GM06990 (cell line): ENCODE measurements at regions not wholly inside any gene's neighbourhood (a gene's known extent, or its start where the extent isn't known, plus 50 kb on each side); places are given as distances from the start of the nearest gene placed in this dataset.

Experiments
- DNase-seq: peaks from one replicate; pipeline ENCODE4 v3.0.0-alpha.2; 2011; ENCODE audit not compliant: insufficient read length; ENCODE audit errors: extremely low read depth
- H3K27me3 ChIP-seq: replicated peaks from 2 replicates; pipeline ENCODE4 v1.6.0; 2011; ENCODE audit warnings: low read length; ENCODE audit not compliant: control insufficient read depth, insufficient read depth
- H3K36me3 ChIP-seq: 2 replicates; pipeline ENCODE4 v1.5.1; 2011; ENCODE audit warnings: low read length; ENCODE audit not compliant: control insufficient read depth, insufficient read depth
- H3K4me3 ChIP-seq: replicated peaks from 2 replicates; pipeline ENCODE4 v1.5.1; 2011; ENCODE audit warnings: low read depth, mild to moderate bottlenecking, control low read depth, low read length
- TF ChIP-seq, protein P1 (sequence below): IDR thresholded peaks from 2 replicates; pipeline ENCODE4 v1.5.1; 2011; ENCODE audit warnings: low read length, control low read depth, mild to moderate bottlenecking, inconsistent platforms; ENCODE audit not compliant: insufficient read depth, poor library complexity, severe bottlenecking

GRCh38 chr2:234823196-234823876 lies 128.5 kb upstream of the SH3BP4 start:
- H3K27me3 ChIP-seq = no peaks in the 10 kb centered on the region
- H3K36me3 ChIP-seq = no peaks in the 10 kb centered on the region
- no peak for DNase-seq
- TF ChIP-seq, protein P1, sequence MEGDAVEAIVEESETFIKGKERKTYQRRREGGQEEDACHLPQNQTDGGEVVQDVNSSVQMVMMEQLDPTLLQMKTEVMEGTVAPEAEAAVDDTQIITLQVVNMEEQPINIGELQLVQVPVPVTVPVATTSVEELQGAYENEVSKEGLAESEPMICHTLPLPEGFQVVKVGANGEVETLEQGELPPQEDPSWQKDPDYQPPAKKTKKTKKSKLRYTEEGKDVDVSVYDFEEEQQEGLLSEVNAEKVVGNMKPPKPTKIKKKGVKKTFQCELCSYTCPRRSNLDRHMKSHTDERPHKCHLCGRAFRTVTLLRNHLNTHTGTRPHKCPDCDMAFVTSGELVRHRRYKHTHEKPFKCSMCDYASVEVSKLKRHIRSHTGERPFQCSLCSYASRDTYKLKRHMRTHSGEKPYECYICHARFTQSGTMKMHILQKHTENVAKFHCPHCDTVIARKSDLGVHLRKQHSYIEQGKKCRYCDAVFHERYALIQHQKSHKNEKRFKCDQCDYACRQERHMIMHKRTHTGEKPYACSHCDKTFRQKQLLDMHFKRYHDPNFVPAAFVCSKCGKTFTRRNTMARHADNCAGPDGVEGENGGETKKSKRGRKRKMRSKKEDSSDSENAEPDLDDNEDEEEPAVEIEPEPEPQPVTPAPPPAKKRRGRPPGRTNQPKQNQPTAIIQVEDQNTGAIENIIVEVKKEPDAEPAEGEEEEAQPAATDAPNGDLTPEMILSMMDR = no peak
- no peak overlapping the region for H3K4me3 ChIP-seq

DNA sequence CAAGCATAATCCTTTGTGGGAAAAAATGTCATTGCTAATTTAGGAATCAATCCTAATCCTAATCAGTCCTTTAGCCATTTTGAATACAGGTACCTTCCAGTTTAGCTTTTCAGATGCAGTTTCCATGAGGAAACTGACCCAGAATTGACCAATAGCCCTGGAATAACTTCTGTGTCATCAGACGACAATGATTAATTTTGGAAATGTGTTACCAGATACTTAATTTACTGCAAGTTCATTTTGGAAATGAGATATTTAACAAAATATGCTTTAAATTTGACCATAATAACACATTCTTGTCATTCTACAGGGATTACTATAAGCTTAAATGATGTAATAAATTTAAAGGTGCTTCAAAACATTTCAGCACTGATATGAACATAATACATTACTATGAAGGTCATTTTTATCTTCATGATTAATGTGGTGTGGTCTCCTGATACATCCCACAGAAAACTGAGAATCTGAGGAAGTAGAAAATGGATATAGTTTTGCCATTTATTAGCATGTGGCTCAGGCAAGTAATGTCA lies 129.8 kb upstream of the SH3BP4 start:
- H3K36me3 ChIP-seq = no peaks in the 10 kb centered on the region
- H3K4me3 ChIP-seq = no peak overlapping the region
- DNase-seq = no peak
- TF ChIP-seq, protein P1 = no peak
- no peaks in the 10 kb centered on the region for H3K27me3 ChIP-seq

DNA sequence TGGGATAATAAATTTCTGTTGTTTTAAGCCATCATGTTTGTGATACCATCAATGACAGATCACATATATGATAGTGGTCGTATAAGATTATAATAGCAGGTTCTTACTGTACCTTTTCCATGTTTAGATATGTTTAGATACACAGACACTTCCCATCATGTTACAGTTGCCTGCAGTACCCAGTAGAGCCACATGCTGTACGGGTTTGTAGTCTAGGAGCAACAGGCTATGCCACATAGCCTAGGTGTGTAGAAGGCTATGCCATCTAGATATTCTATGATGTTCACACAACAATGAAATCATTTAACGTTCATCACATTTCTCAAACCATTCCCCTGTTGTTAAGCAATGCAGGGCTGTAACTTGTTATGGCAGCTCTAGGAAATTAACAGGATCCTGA lies 132.9 kb upstream of the SH3BP4 start:
- H3K4me3 ChIP-seq = no peak overlapping the region
- H3K36me3 ChIP-seq = no peaks in the 10 kb centered on the region
- no peaks in the 10 kb centered on the region for H3K27me3 ChIP-seq
- no peak for DNase-seq
- TF ChIP-seq, protein P1 = no peak

GRCh38 chr2:234816491-234816890 lies 135.3 kb upstream of the SH3BP4 start:
- Histone ChIP-seq H3K27me3 (no peaks in the 10 kb centered on the region), H3K4me3 (no peak overlapping the region), H3K36me3 (no peaks in the 10 kb centered on the region)
- DNase-seq = no peak
- TF ChIP-seq, protein P1 = no peak

DNA sequence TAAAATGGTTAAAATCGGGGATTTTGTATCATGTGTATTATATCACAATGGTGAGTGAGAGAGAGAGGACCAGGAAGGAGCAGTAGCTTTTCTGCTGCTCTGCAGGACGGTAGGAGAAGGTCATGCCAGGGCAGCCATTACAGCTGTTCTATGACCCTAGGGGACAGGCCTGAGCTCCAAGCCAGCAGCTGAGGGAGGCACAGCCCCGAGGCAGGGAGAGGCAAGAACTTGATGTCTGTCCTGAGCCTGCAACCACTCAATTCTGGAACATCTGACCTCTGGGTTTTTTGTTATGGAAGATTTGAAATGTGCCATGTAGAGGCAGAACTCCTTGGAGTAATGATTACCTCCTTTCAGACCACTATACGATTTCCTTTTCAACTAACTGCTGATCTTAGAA lies 135.8 kb upstream of the SH3BP4 start:
- H3K36me3 ChIP-seq = no peaks in the 10 kb centered on the region
- no peak for DNase-seq
- H3K27me3 ChIP-seq = no peaks in the 10 kb centered on the region
- no peak overlapping the region for H3K4me3 ChIP-seq
- TF ChIP-seq, protein P1 = no peak
